GM13976 (cell line): ENCODE measurements at regions not wholly inside any gene's neighbourhood (a gene's known extent, or its start where the extent isn't known, plus 50 kb on each side); places are given as distances from the start of the nearest gene placed in this dataset.

ENCODE experiments used
- DNase-seq: peaks from one replicate; pipeline ENCODE4 v3.0.0; 2012; ENCODE audit warnings: low spot score
- in situ Hi-C: fragments of 300-500 bp; cut with MboI; formaldehyde crosslinking; loops from one replicate; pipeline ENCODE4 v1.12.0; 2022; ENCODE audit warnings: low sequenced_read_pairs, mixed read lengths, inconsistent platforms; ENCODE audit not compliant: unreplicated experiment
- TF ChIP-seq, protein P1 (sequence below): IDR thresholded peaks from 2 replicates; pipeline ENCODE4 v1.5.1; 2012; ENCODE audit warnings: borderline replicate concordance, mild to moderate bottlenecking; ENCODE audit not compliant: insufficient read depth; ENCODE audit errors: extremely low read depth, missing control alignments, control extremely low read depth

- DNase-seq = no peak
- TF ChIP-seq, protein P1, sequence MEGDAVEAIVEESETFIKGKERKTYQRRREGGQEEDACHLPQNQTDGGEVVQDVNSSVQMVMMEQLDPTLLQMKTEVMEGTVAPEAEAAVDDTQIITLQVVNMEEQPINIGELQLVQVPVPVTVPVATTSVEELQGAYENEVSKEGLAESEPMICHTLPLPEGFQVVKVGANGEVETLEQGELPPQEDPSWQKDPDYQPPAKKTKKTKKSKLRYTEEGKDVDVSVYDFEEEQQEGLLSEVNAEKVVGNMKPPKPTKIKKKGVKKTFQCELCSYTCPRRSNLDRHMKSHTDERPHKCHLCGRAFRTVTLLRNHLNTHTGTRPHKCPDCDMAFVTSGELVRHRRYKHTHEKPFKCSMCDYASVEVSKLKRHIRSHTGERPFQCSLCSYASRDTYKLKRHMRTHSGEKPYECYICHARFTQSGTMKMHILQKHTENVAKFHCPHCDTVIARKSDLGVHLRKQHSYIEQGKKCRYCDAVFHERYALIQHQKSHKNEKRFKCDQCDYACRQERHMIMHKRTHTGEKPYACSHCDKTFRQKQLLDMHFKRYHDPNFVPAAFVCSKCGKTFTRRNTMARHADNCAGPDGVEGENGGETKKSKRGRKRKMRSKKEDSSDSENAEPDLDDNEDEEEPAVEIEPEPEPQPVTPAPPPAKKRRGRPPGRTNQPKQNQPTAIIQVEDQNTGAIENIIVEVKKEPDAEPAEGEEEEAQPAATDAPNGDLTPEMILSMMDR = no peak
- in situ Hi-C loops = no loop called here
These were observed 123.7 kb upstream of the SEC61G start for GRCh38 chr7:54882694-54883093.

GRCh38 chr7:54883576-54883975 lies 124.6 kb upstream of the SEC61G start:
- TF ChIP-seq, protein P1 = no peak
- in situ Hi-C loops = no loop called here
- no peak for DNase-seq

GRCh38 chr7:54885285-54885684 lies 126.3 kb upstream of the SEC61G start:
- in situ Hi-C loops = no loop called here
- DNase-seq = no peak

DNA sequence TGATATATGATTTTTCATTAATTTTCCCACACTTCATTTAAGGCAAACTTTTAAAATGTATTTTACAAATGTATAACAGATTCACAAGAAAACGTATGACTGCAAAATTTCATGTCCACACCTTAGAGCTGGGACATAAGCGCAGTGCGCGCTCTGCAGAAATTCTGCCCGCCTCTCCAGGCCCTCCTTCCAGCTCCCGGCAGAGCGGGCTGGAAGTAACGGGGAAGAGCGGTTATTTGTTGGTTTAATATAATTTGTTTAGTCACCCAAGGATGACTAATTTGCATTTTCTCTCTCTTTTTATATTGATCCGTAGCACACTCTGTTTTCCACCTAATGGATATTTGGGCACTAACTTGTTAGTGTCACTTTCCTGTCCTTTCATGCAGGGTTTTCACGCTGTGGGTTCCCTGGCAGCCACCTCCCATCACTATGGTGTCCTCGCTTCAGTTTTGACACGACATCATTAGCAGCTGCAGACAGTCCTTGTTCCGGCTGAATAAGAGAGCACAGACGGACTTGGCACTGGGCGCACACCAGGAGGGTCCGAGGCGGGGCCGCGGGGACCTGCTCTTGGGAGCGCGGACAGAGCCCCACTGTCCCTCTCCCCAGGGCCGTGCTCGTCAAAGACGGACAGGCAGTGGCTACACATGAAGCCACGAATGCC lies 129.2 kb upstream of the SEC61G start:
- peak; percentile 3 for DNase-seq
- in situ Hi-C loops = no loop called here

More at GRCh38 chr7:54885285-54885684, 126.3 kb upstream of the SEC61G start:
- TF ChIP-seq, protein P1 = no peak

GRCh38 chr7:54888734-54889082 lies 129.7 kb upstream of the SEC61G start:
- no peak for DNase-seq
- TF ChIP-seq, protein P1 = no peak
- in situ Hi-C loops = no loop called here

More for the DNA sequence above, 129.2 kb upstream of the SEC61G start:
- TF ChIP-seq, protein P1 = no peak

- DNase-seq = no peak
- TF ChIP-seq, protein P1 = no peak
- in situ Hi-C loops = no loop called here
These were observed 120.9 kb upstream of the EGFR start for GRCh38 chr7:54897891-54898290.
